DMS153 treated with DMSO at 0.1 percent for 48 hours (cell line): ENCODE measurements at regions not wholly inside any gene's neighbourhood (a gene's known extent, or its start where the extent isn't known, plus 50 kb on each side); places are given as distances from the start of the nearest gene placed in this dataset.
"Not testable (repeated sequence)": the region's sequence is repeated elsewhere in the genome, so short reads cannot be mapped to it uniquely, and the experiment has no call there.

Experiments used
- DNase-seq: peaks from one replicate; lab custom pipeline; 2025; ENCODE audit not compliant: unreplicated experiment; lab: John Stamatoyannopoulos, UW

DNA sequence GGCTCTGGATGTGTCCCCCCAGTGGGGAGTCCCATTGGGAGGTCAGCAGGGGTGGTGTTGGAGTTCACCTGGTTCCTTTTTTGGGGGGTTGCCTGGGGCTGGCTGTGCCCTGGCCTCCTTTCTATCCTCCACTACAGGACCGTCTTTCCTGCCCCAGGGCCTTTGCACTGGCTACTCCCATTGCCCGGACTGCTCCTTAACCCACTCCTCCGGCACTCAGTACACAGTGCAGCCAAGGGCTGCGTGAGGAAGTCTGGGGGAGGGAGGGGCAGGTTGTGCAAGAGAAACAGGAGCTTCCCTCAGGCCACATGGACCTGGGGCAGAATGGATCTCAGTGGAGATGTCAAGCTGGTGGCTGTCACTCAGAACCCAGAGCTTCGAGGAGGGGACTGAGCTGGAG, 429.3 kb upstream of the SULF2 start:
- no peak for DNase-seq

GRCh38 chr20:48213635-48214034, 428.4 kb upstream of the SULF2 start:
- DNase-seq = not testable (repeated sequence)

DNA sequence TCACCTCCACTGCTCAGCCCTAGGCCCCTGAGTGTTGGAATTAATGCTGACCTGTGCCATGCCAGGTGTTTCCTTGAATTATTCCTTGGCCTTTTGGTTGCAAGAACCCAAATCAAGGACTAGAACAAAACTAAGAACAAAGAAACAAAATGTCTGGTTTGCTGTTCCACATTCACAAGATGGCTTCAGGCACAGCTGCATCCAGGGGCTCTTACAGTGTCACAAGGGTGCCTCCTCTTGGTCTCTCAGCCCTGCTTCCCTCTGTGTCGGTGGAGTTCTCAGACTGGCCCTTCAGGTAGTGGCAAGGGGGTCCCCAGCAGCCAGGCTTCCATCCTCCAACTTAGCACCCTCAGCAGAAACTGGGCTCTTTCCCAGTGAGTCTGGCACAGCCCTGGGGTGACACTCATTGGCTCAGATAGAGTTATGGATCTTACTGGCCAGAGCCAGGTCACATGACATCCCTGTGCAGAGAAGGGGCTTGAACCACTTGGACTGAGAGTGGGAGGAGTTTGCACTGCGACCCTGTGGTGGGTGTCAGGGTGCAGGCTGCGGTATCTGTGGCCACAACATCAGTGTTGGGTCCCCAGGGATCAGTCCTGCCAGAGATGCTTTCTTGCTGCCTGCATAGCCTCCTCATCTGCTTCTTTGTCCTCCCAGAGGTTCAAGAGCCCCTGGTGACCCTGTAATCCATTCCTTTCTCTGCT, 427.7 kb upstream of the SULF2 start:
- DNase-seq = no peak

- DNase-seq = no peak
These were observed 426.6 kb upstream of the SULF2 start for GRCh38 chr20:48211847-48212246.

DNA sequence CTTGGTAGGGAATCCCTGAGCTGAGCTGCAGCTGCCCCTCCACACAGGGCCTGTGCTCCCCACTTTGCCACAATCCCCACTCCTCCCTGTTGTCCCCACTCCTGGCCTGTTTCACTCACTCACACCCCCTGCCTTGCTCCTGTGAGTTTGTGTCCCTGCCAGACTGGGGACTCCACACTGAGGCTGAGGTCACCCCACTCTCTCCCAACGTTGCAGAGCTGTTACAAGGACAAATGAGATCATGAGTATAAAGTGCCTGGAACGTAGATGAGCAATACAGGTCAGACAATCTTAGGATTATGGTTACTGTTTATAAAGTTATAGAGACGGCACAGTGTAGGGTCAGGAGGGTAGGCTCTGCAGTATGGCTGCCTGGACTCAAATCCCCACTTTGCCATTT, 426.0 kb upstream of the SULF2 start:
- DNase-seq = no peak

- no peak for DNase-seq
These were observed 425.1 kb upstream of the SULF2 start for GRCh38 chr20:48210111-48211027.

- no peak for DNase-seq
These were observed 423.8 kb upstream of the SULF2 start for GRCh38 chr20:48209102-48209501.

DNA sequence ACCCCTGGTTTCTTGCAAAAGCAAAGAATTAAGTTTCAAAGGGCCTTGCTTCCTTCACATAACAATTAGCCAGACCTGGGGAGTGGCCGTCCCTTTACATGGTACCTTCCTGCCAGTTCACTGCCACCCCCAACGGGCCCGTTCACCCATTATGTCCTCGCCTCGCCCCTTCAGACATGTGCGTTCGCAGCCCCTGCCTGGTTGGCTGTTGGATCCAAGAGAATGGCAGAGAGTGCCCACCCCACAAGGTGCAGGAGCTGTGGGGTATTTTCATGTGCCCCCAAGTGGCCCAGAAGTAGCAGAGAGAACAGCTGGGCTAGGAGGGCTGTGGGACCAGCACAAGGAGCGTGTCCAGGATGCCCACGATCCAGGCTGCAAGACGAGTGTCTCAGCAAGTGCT, 422.9 kb upstream of the SULF2 start:
- DNase-seq = no peak

GRCh38 chr20:48207505-48207904, 422.2 kb upstream of the SULF2 start:
- DNase-seq = no peak

DNA sequence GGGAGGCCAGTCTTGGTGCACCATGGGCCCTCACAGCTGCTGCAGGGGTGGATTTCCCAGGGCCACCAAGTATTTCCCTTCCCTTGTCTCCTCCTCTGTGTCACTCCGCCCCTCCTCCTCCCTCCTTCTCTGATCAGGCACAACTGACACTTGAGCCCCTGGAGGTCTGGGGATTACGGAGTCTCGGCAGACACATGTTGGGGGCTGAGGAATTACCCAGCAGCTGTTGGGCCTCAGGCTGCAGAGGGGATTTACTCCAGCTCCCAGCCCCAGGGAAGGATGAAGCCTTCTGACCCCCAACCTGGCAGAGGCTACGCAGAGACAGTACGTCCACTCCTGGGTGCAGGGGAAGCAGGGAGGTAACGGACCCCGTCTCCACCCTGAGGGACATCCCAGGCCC, 420.5 kb upstream of the SULF2 start:
- DNase-seq = no peak

DNA sequence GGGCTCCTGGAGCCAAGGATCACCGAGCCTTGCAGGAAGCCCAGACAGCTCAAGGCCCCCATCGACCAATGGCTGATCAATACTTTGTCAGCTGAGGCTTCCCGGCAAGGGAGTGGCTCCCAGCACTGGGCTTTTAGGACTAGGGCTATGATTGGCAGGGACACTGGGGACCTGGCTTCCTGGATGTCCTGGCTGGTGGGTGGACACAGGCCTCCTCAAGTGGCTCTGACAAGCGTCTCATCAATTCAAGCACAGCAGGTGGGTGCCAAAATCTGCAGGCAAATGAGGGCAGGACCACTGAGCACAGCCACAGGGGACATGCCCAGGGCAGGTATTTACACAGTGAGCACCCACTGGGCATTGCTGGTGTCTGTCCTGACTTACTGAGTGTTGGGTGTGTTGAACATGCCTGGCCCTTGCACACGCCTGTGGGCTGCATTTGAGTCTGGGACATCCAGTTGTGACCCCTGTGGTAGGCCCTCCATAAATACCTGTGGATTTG, 420.1 kb upstream of the SULF2 start:
- no peak for DNase-seq

DNA sequence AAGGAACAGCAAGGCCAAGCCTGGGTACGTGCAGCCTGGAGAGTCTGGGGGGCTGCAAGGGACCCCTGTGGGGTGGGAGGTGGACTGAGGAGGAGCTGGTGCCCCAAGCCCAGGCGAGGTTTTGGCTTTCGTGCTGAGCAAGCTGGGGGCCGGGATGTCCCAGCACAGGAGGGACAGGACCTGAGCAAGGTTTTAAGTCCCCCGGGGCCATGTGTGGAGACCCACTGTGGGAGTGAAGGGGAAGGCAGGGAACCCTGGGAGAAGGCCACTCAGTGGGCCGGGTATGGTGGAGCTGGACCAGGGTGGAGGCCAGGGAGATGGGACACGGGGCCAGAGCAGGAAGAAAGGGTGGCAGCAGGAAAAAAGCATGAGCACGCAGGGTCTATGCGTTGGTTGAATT, 419.2 kb upstream of the SULF2 start:
- no peak for DNase-seq

- no peak for DNase-seq
These were observed 418.0 kb upstream of the SULF2 start for GRCh38 chr20:48203252-48203651.

DNA sequence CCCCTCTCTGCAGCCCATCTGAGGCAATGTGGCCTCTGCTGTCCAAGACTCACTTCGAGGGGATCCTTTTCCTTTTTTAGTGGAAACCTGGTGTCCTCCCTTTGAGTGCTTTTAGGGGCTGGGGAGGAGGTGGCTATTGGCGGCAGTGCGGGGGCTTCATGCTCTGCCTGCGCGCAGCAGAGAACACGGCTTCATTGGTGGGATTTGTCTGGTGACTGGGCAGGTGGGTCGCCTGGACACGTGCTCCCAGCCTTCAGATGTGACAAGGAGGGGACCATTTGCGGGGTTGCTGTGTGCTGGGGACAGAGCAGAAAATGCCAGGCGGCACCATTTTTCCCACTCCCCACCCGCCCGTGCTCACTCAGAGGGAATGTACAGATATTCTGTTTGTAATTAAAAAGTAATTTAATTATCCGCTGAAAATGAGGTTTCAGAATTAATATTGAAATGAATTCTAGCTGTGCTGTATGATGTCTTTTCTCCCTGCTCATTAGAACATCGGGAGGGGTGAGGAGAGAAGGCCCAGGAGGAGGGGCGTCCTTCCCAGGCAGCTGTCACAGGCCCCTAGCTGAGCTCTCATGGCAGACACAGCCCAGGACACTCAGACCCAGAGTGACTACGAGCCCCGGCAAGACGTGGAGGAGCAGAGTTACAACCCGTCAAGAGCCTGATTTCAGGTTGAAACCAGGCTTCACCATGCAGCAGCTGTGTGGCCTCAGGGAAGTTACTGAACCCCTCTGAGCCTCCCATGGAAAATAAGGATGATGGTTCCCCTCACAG, 417.2 kb upstream of the SULF2 start:
- no peak for DNase-seq

GRCh38 chr20:48201885-48202284, 416.6 kb upstream of the SULF2 start:
- no peak for DNase-seq

DNA sequence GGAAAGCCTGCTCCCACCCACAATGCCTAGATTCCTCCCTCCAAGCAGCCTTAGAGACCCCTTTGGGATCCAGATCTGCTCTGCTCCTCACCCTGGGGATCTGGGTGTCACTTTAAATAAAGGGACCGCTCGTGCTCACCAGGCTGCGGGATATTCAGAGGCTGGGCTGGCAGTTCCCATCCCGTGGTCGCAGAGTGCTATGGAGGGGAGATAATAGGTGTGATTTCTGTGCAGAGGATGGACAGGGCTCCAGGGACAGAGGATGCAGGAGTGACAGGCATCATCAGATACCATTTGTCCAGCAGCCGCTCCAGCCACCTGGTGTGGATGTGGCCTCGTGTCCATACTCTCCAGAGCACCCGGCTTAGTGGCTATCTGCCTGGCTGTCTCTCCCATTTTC, 415.9 kb upstream of the SULF2 start:
- DNase-seq = no peak

- no peak for DNase-seq
These were observed 413.7 kb upstream of the SULF2 start for GRCh38 chr20:48198929-48199451.

DNA sequence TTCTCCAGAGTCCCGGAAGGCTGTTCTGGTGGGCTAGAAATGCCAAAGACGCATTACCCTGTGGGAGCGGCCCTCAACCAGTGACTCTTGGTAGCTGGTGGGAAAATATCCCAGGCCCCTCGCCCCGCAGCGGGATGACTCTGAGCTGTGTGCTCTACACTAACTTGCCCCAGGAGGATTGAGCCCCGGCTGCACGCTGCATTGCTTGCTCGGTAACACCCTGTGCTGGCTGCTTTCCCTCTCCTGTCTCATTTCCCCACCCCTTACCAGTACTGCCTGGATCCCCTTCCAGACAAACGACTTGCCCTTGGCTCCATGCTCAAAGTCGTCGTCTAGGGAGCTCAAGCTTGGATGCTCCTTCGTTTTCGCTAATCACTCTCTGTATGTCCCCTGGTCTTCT, 411.8 kb upstream of the SULF2 start:
- DNase-seq = no peak

DNA sequence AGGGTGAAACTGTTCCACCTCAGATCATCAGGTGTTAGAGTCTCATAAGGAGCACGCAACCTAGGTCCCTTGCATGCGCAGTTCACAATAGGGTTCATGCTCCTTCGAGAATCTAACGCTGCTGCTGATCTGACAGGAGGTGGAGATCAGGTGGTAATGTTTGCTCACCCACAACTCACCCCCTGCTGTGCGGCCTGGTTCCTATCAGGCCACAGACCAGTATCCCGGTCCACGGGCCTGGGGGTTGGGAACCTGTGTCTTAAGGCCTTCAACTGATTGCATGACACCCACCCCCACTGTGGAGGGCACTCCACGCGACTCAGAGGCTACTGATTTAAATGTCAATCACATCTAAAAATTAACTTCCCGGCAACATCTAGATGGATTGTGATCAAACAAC, 411.2 kb upstream of the SULF2 start:
- no peak for DNase-seq

DNA sequence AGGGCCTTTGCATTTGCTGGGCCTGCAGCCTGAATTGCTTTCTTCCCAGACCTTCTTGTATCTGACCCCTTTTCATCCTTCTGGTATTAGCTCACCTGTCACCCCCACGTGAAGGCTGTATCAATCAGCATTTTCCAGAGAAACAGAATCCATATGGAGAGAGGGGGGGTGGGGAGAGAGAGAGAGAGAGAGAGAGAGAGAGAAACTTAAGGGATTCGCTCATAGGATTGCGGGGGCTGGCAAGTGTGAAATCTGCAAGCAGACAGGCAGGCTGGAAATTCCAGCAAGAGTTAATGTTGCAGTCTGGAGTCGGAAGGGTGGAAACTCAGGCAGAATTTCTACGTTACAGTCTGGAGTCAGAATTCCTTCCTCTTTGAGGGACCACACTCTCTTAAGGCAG, 410.7 kb upstream of the SULF2 start:
- no peak for DNase-seq
